Keratinocyte (primary cell): ENCODE measurements at regions not wholly inside any gene's neighbourhood (a gene's known extent, or its start where the extent isn't known, plus 50 kb on each side); places are given as distances from the start of the nearest gene placed in this dataset.

Experiments
- DNase-seq: peaks from one replicate; pipeline ENCODE4 v3.0.0-alpha.2; 2011; ENCODE audit warnings: low read depth, missing footprints, low spot score
- FAIRE-seq: peaks from 2 replicates; lab custom pipeline; 2011; peaks lifted over from hg19 to GRCh38; lab: Jason Lieb, UNC
- H2AFZ ChIP-seq: 2 replicates; pipeline ENCODE4 v1.6.0; 2012; ENCODE audit warnings: low read length, control low read depth, inconsistent platforms; ENCODE audit not compliant: control insufficient read depth
- H3K27ac ChIP-seq: 2 replicates; pipeline ENCODE4 v1.5.1; 2011; ENCODE audit warnings: low read length; ENCODE audit not compliant: control insufficient read depth, insufficient read depth
- H3K27me3 ChIP-seq: 3 replicates; pipeline ENCODE4 v1.6.0; 2011; ENCODE audit warnings: low read length; ENCODE audit not compliant: control insufficient read depth, insufficient read depth; ENCODE audit errors: extremely low read depth
- H3K36me3 ChIP-seq, 2 experiments: 2 replicates in 1 of 2; 3 replicates in 1 of 2; pipeline ENCODE4 v1.5.1; 2011; ENCODE audit warnings: low read length in 2 of 2, mild to moderate bottlenecking in 1 of 2; ENCODE audit not compliant: control insufficient read depth in 2 of 2, insufficient read depth in 2 of 2; ENCODE audit errors: extremely low read depth in 1 of 2
- H3K4me1 ChIP-seq: 3 replicates; pipeline ENCODE4 v1.5.1; 2011; ENCODE audit warnings: low read length; ENCODE audit not compliant: control insufficient read depth, insufficient read depth; ENCODE audit errors: extremely low read depth
- H3K4me2 ChIP-seq: 3 replicates; pipeline ENCODE4 v1.6.0; 2011; ENCODE audit warnings: low read depth, low read length; ENCODE audit not compliant: control insufficient read depth, insufficient read depth; ENCODE audit errors: extremely low read depth
- H3K4me3 ChIP-seq, 3 experiments: fragments of 200-600 bp in 1 of 3; sonication (generic) in 1 of 3; 2 replicates in 2 of 3; 3 replicates in 1 of 3; pipeline ENCODE4 v1.5.1; 2011 to 2016; ENCODE audit warnings: low read length in 3 of 3, mild to moderate bottlenecking in 3 of 3, control low read depth in 2 of 3, inconsistent platforms in 1 of 3, low read depth in 1 of 3, mixed read lengths in 1 of 3, mixed run types in 1 of 3, moderate library complexity in 1 of 3; ENCODE audit not compliant: control insufficient read depth in 2 of 3, insufficient read depth in 2 of 3; ENCODE audit errors: extremely low read depth in 1 of 3
- H3K79me2 ChIP-seq: 2 replicates; pipeline ENCODE4 v1.6.0; 2012; ENCODE audit warnings: low read length; ENCODE audit not compliant: control insufficient read depth, insufficient read depth
- H3K9ac ChIP-seq: 3 replicates; pipeline ENCODE4 v1.6.0; 2011; ENCODE audit warnings: low read length; ENCODE audit not compliant: control insufficient read depth, insufficient read depth; ENCODE audit errors: extremely low read depth
- H3K9me1 ChIP-seq: 3 replicates; pipeline ENCODE4 v1.6.0; 2011; ENCODE audit warnings: low read length; ENCODE audit not compliant: control insufficient read depth, insufficient read depth; ENCODE audit errors: extremely low read depth
- H3K9me3 ChIP-seq: 2 replicates; pipeline ENCODE4 v1.5.1; 2012; ENCODE audit warnings: low read depth, low read length; ENCODE audit not compliant: control insufficient read depth
- H4K20me1 ChIP-seq: 3 replicates; pipeline ENCODE4 v1.6.0; 2011; ENCODE audit warnings: low read length; ENCODE audit not compliant: control insufficient read depth, insufficient read depth; ENCODE audit errors: extremely low read depth
- CTCF ChIP-seq, 3 experiments: IDR thresholded peaks in 1 of 3; conservative IDR thresholded peaks in 1 of 3; optimal IDR thresholded peaks in 1 of 3; 2 replicates in 2 of 3; 3 replicates in 1 of 3; pipeline versions ENCODE3 to v1.5.1; 2011; ENCODE audit warnings: low read length in 3 of 3, mild to moderate bottlenecking in 3 of 3, moderate library complexity in 2 of 3, control low read depth in 1 of 3, inconsistent platforms in 1 of 3; ENCODE audit not compliant: insufficient read depth in 2 of 3; ENCODE audit errors: extremely low read depth in 1 of 3
- EZH2 ChIP-seq: IDR thresholded peaks from one replicate; pipeline ENCODE4 v1.6.1; 2012; ENCODE audit warnings: inconsistent platforms, mild to moderate bottlenecking, low read length, moderate library complexity
- dilution Hi-C: fragments of 300-500 bp; cut with MboI; formaldehyde crosslinking; loops from one replicate; pipeline ENCODE4 v1.7.0; 2020; ENCODE audit warnings: low sequenced_read_pairs; ENCODE audit not compliant: extremely low pct_ligation_motif_present

- TF ChIP-seq CTCF (optimal IDR thresholded peaks at IDR 0.05 in 1 of 3, IDR thresholded peaks at IDR 0.05 in 1 of 3, conservative IDR thresholded peaks at IDR 0.05 in 1 of 3; ENCODE audit: extremely low read depth in 1 of 3, insufficient read depth in 2 of 3, low read length in 3 of 3), result no peak
- TF ChIP-seq EZH2, result no peak
- H3K27ac ChIP-seq, result no peak overlapping the region
- H3K9me3 ChIP-seq, result no peaks in the 10 kb centered on the region
- H3K4me1 ChIP-seq, result no peaks in the 10 kb centered on the region
- H3K4me2 ChIP-seq, result no peak overlapping the region
- H2AFZ ChIP-seq, result no peak overlapping the region
- H3K9me1 ChIP-seq, result no peaks in the 10 kb centered on the region
- no peaks in the 10 kb centered on the region for H3K27me3 ChIP-seq
- no peaks in the 10 kb centered on the region for H4K20me1 ChIP-seq
- no peak overlapping the region for H3K4me3 ChIP-seq
- dilution Hi-C loops, result no loop called here
- no peak for DNase-seq
- H3K36me3 ChIP-seq, result no peaks in the 10 kb centered on the region
- H3K9ac ChIP-seq, result no peak overlapping the region
- FAIRE-seq, result no peak
- no peaks in the 10 kb centered on the region for H3K79me2 ChIP-seq
Observed at GRCh38 chr3:118485693-118486092, 549.0 kb downstream of the IGSF11 start.

GRCh38 chr3:118487734-118488133 lies 546.9 kb downstream of the IGSF11 start:
- no peak for FAIRE-seq
- DNase-seq, result no peak
- Histone ChIP-seq H3K4me2 (no peak overlapping the region), H3K27ac (no peak overlapping the region), H2AFZ (no peak overlapping the region), H3K4me1 (no peaks in the 10 kb centered on the region), H3K4me3 (no peak overlapping the region), H3K9me3 (no peaks in the 10 kb centered on the region), H3K27me3 (no peaks in the 10 kb centered on the region), H4K20me1 (no peaks in the 10 kb centered on the region), H3K9me1 (no peaks in the 10 kb centered on the region), H3K36me3 (no peaks in the 10 kb centered on the region), H3K79me2 (no peaks in the 10 kb centered on the region), H3K9ac (no peak overlapping the region)
- no peak for TF ChIP-seq EZH2
- no peak for TF ChIP-seq CTCF (optimal IDR thresholded peaks at IDR 0.05 in 1 of 3, IDR thresholded peaks at IDR 0.05 in 1 of 3, conservative IDR thresholded peaks at IDR 0.05 in 1 of 3; ENCODE audit: extremely low read depth in 1 of 3, insufficient read depth in 2 of 3, low read length in 3 of 3)
- dilution Hi-C loops, result no loop called here
